ENCODE measurements at regions not wholly inside any gene's neighbourhood (a gene's known extent, or its start where the extent isn't known, plus 50 kb on each side); places are given as distances from the start of the nearest gene placed in this dataset.
"Not testable (repeated sequence)": the region's sequence is repeated elsewhere in the genome, so short reads cannot be mapped to it uniquely, and the experiment has no call there.

DNA sequence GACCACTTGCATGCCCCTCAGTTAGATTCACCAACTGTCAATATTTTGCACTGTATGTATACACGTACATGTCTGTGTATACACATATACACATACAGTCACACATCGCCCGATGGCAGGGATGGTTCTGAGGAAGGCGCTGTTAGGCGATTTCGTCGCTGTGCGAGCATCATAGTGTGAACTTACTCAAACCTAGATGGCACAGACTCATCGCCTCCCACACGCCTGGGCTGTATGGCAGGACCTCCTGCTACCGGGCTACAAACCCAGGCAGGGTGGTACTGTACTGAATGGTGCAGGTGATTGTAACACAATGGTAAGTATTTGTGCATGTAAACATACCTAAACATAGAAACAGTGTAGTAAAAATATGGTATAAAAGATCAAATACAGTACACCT lies 57.2 kb upstream of the LRPAP1 start:
- TF ChIP-seq, protein P1, sequence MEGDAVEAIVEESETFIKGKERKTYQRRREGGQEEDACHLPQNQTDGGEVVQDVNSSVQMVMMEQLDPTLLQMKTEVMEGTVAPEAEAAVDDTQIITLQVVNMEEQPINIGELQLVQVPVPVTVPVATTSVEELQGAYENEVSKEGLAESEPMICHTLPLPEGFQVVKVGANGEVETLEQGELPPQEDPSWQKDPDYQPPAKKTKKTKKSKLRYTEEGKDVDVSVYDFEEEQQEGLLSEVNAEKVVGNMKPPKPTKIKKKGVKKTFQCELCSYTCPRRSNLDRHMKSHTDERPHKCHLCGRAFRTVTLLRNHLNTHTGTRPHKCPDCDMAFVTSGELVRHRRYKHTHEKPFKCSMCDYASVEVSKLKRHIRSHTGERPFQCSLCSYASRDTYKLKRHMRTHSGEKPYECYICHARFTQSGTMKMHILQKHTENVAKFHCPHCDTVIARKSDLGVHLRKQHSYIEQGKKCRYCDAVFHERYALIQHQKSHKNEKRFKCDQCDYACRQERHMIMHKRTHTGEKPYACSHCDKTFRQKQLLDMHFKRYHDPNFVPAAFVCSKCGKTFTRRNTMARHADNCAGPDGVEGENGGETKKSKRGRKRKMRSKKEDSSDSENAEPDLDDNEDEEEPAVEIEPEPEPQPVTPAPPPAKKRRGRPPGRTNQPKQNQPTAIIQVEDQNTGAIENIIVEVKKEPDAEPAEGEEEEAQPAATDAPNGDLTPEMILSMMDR (IDR thresholded peaks at IDR 0.05), result not testable (repeated sequence)
- TF ChIP-seq POLR2A (IDR thresholded peaks at IDR 0.05), result not testable (repeated sequence)

Data from body of pancreas (tissue), 4 donors.